Prostate gland (tissue), 2 donors: ENCODE measurements at regions not wholly inside any gene's neighbourhood (a gene's known extent, or its start where the extent isn't known, plus 50 kb on each side); places are given as distances from the start of the nearest gene placed in this dataset.

ENCODE experiments used
- DNase-seq: peaks from one replicate; pipeline ENCODE4 v3.0.0-alpha.2; 2019; ENCODE audit warnings: low spot score
- H3K27ac ChIP-seq, 2 donors: fragments of 200-600 bp; sonication (generic); 2 replicates each; pipeline ENCODE4 v1.5.1; 2017 to 2019
- H3K27me3 ChIP-seq: fragments of 200-600 bp; sonication (generic); replicated peaks from 2 replicates; pipeline ENCODE4 v1.5.1; 2019; ENCODE audit not compliant: insufficient read depth
- H3K36me3 ChIP-seq, 2 donors: fragments of 200-600 bp; sonication (generic); 1 replicate in 1 of 2; 2 replicates in 1 of 2; pipeline versions ENCODE4 v1.5.1 to v1.8.1; 2017 to 2019
- H3K4me1 ChIP-seq: fragments of 200-600 bp; sonication (generic); replicated peaks from 2 replicates; pipeline ENCODE4 v1.5.1; 2019
- H3K4me3 ChIP-seq, 2 donors: fragments of 200-600 bp; sonication (generic); 2 replicates each; pipeline ENCODE4 v1.5.1; 2017 to 2019
- H3K9me3 ChIP-seq: fragments of 200-600 bp; sonication (generic); 2 replicates; pipeline ENCODE4 v1.5.1; 2017
- POLR2A ChIP-seq: fragments of 450-650 bp; IDR thresholded peaks from one replicate; pipeline ENCODE4 v1.6.1; 2016; ENCODE audit warnings: antibody characterized with exemption, mild to moderate bottlenecking
- POLR2AphosphoS5 ChIP-seq: sonication (generic); formaldehyde crosslinking; IDR thresholded peaks from one replicate; pipeline ENCODE4 v1.6.1; 2017; ENCODE audit warnings: antibody characterized with exemption
- WGBS: methylation state at CpG from one replicate; pipeline ENCODE4 v1.1.5; 2018; 5-methylcytosine and 5-hydroxymethylcytosine counted together
- intact Hi-C: fragments of 100-400 bp; cut with DNase I; formaldehyde crosslinking; loops from one replicate; pipeline ENCODE4 v1.14.2; 2022
- TF ChIP-seq, protein P1 (sequence below), 4 experiments: fragments of 200-600 bp in 2 of 4; fragments of 450-650 bp in 2 of 4; sonication (generic) in 2 of 4; IDR thresholded peaks; 1 replicate in 3 of 4; 2 replicates in 1 of 4; pipeline ENCODE4 v1.5.1; 2016 to 2019; ENCODE audit warnings: antibody characterized with exemption in 4 of 4, mild to moderate bottlenecking in 2 of 4, moderate library complexity in 2 of 4

DNA sequence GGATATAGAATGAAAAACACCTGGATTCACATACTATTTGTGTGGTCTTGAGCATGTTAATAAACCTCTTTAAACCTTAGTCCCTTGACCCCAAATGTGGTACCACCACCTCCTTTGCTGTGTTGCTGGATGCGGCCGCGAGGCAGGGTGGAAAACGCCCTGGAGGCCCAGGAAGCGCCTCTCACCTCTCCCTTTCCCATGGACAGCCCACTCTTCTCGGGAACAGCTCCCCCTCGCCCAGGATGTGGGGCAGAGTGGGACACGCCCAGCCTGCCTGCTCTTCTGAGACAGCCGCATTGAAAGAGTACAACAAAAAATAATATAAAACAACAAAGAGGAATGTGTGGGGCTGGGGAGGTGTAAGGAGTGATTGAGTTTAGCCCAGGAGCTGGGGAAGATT lies 549.0 kb upstream of the ID2 start:
- H3K36me3 ChIP-seq, result no peaks in the 10 kb centered on the region
- H3K27me3 ChIP-seq, result no peaks in the 10 kb centered on the region
- intact Hi-C loops, result loop anchor here (10.0 kb wide), 1 partner anchor 552 kb away; the partner anchor contains the start of gene ID2
- no peak for DNase-seq
- no peak overlapping the region for H3K27ac ChIP-seq
- H3K4me1 ChIP-seq, result no peaks in the 10 kb centered on the region
- no peaks in the 10 kb centered on the region for H3K9me3 ChIP-seq
- no peak overlapping the region for H3K4me3 ChIP-seq
- WGBS, result 72% methylated on average over 9 of the region's 9 CpGs
- TF ChIP-seq, protein P1, sequence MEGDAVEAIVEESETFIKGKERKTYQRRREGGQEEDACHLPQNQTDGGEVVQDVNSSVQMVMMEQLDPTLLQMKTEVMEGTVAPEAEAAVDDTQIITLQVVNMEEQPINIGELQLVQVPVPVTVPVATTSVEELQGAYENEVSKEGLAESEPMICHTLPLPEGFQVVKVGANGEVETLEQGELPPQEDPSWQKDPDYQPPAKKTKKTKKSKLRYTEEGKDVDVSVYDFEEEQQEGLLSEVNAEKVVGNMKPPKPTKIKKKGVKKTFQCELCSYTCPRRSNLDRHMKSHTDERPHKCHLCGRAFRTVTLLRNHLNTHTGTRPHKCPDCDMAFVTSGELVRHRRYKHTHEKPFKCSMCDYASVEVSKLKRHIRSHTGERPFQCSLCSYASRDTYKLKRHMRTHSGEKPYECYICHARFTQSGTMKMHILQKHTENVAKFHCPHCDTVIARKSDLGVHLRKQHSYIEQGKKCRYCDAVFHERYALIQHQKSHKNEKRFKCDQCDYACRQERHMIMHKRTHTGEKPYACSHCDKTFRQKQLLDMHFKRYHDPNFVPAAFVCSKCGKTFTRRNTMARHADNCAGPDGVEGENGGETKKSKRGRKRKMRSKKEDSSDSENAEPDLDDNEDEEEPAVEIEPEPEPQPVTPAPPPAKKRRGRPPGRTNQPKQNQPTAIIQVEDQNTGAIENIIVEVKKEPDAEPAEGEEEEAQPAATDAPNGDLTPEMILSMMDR (IDR thresholded peaks at IDR 0.05), result no peak
- TF ChIP-seq POLR2AphosphoS5 (no peak), POLR2A (no peak)

DNA sequence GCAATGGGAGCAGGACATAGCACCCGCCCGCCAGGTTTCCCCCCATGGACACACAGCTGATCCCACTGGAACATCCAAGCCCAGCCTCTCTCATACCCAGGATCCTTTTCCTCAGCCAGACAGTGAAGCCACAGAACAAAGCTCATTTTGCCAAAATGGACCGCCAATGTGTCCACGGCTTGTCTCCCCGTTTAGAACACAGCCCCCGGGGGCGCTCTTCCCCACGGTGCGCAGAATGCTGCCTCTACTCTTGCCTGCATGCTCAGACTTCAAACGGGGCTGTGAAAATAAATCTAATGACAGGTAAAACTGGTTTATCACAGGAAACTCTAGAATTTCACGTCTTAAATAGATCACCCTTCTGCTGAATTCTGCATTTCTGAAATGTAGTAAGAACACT lies 548.5 kb upstream of the ID2 start:
- no peak overlapping the region for H3K27ac ChIP-seq
- H3K36me3 ChIP-seq, result no peaks in the 10 kb centered on the region
- H3K27me3 ChIP-seq, result no peaks in the 10 kb centered on the region
- H3K9me3 ChIP-seq, result no peaks in the 10 kb centered on the region
- no peak overlapping the region for H3K4me3 ChIP-seq
- no peak for DNase-seq
- intact Hi-C loops, result loop anchor here (10.0 kb wide), 1 partner anchor 551 kb away; the partner anchor contains the start of gene ID2
- H3K4me1 ChIP-seq, result no peaks in the 10 kb centered on the region
- WGBS, result 42% methylated on average over 11 of the region's 11 CpGs
- TF ChIP-seq, protein P1 (IDR thresholded peaks at IDR 0.05), result no peak
- TF ChIP-seq POLR2AphosphoS5 (no peak), POLR2A (no peak)

DNA sequence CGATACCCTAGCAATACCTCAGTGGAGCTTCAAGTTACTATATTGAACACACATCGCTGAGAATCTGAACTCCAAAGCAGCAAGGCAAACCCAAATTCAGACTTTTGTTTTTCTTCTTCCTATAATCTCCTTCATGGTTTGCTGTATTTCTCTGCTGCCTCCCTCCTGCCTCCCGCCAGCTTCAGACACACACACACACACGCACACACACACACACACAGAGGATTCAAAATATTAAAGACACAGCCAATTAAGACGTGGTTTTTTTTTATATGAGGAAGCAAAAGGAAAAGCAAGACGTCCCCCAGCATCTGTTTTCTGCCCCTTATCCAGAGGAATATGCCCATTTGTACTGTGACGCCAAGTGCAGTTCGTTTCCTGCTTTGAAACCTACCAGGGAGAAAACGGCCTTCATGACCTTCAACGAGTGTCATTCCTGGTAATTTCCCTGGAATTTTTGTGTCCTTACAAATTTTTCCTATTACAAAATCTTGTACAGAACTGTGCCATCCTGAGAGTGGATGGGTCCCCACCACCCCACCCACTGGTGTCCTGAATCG lies 547.9 kb upstream of the ID2 start:
- Histone ChIP-seq H3K9me3 (no peaks in the 10 kb centered on the region), H3K4me1 (no peaks in the 10 kb centered on the region), H3K27me3 (no peaks in the 10 kb centered on the region), H3K27ac (no peak overlapping the region), H3K4me3 (no peak overlapping the region), H3K36me3 (no peaks in the 10 kb centered on the region)
- no peak for DNase-seq
- 59% methylated on average over 11 of the region's 11 CpGs for WGBS
- no peak for TF ChIP-seq POLR2A
- no peak for TF ChIP-seq POLR2AphosphoS5
- TF ChIP-seq, protein P1 (IDR thresholded peaks at IDR 0.05), result no peak
- intact Hi-C loops, result loop anchor here (10.0 kb wide), 1 partner anchor 551 kb away; the partner anchor contains the start of gene ID2

DNA sequence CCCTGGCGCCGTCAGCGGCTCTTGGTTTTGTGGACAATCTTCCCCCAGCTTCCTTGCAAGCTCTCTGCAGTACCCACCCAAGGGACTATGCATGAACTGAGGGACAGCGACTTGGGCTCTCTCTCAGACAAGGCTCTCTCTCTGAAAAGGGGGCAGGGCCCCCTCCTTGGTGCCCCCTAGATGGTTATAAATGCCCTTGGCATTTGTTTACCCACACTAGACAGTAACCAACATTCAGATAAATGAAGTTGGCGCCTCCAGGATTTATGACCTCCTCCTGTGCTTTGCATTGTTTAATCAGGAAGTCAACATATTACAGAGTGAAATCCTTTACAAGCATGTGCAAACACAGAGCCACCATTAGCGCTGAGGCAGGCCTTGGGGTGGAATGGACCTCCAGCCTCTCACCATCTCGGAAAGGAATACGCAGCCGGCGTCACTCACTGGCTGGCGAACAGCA lies 547.4 kb upstream of the ID2 start:
- TF ChIP-seq, protein P1 (IDR thresholded peaks at IDR 0.05), result no peak
- no peak for TF ChIP-seq POLR2AphosphoS5
- no peak for TF ChIP-seq POLR2A
- Histone ChIP-seq H3K4me3 (no peak overlapping the region), H3K4me1 (no peaks in the 10 kb centered on the region), H3K36me3 (no peaks in the 10 kb centered on the region), H3K27me3 (no peaks in the 10 kb centered on the region), H3K9me3 (no peaks in the 10 kb centered on the region), H3K27ac (peak overlapping the region in 1 of 2 donors; percentile 1)
- DNase-seq, result no peak
- 57% methylated on average over 11 of the region's 11 CpGs for WGBS
- intact Hi-C loops, result loop anchor here (10.0 kb wide), 1 partner anchor 550 kb away; the partner anchor contains the start of gene ID2
